NCI-H2227 treated with DMSO at 0.1 percent for 48 hours (cell line): ENCODE measurements at regions not wholly inside any gene's neighbourhood (a gene's known extent, or its start where the extent isn't known, plus 50 kb on each side); places are given as distances from the start of the nearest gene placed in this dataset.
"Not testable (repeated sequence)": the region's sequence is repeated elsewhere in the genome, so short reads cannot be mapped to it uniquely, and the experiment has no call there.

Experiments
- DNase-seq: peaks from one replicate; lab custom pipeline; 2025; lab: John Stamatoyannopoulos, UW

DNA sequence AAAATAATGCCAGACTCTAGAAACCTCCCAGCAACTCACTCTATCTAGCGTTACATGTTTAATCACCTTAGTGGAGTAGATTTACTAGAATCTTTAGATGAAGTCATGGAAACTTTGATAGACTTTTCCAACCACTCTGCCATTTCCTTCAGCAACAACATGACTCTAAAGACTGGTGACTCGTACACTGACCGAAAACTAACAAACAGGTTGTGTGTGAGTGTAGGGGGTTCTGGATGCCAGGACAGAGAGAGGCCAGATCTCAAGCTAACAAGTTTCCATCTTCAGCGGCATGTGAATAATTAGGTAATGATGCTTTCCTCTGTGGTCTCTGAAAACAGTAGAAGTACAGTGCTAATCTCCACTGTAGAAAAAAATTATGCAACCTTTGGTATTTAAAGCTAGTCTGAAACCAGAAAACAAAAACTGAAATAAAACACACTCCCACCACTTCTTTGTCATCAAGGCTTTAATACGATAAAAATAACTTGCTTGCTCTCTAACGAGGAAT lies 286.4 kb downstream of the PRDM5 start:
- no peak for DNase-seq

DNA sequence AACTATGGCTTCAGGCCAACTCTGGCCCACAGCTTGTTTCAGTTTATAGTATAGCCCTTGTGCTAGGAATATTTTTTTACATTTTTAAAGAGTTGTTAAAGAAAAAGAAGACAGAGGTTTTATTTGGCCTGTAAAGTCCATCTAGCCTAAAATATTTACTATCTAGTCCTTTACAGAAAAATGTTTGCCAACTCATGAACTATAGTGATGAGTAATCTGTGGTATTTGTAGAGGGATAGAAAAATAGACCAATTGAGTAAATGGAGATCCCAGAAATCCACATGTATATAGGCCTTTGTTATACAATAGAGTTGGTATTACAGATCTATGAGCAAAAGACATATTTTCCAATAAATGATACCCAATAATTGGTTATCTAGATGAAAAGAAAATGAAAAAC lies 288.7 kb downstream of the PRDM5 start:
- DNase-seq: no peak

DNA sequence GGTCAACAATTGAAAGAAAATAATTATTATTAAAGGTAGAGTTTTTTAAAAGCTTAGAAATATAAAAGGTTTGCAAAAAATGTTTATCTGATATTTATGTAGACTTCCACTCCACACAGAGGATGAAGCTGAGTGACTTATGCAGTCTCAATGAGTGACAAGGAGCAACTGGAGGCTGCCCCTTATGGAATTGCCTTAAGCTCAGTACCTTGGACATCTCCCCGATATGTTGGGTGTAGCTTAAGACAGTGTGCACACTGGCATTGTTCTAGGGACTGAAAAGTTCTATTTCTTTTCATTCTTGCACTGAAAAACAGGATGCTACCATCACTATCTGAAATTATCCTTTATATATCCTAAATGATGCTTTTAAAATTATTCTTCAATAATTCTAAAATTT lies 292.1 kb downstream of the PRDM5 start:
- no peak for DNase-seq

DNA sequence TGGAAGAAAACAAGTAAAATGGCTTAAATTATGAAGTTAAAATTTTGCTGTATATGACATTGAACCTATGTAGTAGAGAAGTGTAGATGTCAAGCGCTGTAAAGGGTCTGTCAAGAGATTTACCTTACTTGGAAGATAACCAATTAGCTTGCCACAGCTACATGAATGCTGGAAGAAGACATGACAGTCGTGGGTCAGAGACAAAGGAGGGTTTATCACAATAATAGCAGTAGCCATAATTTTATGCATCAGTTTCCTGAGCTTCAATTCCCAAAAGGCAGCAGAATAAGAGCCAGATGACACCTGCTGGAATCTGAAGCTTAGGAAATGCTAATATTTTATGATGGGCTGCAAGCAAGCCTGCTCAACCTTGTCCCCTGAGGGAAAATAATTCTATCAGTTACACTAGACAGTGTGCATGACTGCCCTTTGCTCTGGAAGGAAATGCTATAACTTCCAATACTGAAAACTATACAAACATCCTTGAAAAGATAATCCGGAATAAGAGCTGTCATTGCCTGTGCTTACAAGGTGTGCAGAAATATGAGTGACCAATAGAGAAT lies 292.9 kb downstream of the PRDM5 start:
- no peak for DNase-seq

DNA sequence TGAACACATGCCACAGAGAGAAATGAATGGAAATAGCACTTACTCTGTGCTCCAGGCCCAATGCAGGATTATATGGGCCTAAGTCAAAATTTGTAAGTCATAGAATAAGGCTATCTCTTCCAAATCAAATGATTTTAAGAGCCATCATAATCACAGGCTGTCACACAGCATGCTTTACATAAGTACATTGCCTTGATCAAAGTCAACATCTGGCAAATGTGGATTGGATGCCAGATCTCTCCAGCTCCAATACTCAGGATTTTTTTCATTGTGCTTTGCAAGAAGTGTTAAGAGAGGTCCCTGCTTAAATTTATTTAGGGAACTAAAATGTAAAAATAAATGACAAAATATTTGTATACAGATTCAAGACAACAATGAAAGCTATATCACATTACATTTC lies 299.9 kb downstream of the PRDM5 start:
- DNase-seq: no peak

DNA sequence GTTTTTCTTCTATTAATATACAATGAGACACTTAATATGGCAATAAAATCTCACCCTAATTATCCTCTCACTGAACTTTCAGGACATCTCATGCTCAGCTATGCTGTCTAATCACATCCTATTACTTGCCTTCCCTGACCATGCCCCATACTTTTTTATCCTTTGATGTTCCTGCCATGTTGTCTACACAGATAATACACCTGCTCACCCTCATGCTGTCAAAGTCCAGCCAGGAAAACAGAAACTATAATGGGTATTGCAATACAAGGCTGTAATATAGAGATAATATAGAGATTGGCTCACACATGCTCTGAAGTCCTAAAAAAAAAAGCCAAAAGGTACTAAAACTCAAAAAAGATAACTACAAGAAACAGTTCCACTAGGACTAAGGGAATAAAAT lies 305.4 kb downstream of the PRDM5 start:
- no peak for DNase-seq

DNA sequence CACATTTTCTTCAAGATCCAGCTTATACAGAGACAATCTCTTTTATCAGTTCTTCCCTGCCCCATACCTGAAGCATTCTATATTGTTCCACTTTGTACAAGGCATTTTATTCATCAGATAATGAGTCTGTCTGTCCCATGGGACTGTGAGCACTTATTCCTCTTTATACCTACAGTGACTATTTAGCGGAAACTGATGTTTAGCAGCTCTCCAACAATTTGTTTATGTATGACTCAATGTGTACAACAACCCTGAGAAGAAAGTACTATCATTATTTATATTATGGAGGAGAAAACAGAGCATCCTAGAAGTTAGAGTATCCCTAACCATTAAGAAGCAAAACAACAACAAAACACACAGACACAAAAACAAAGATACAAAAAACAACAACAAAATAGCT lies 306.5 kb downstream of the PRDM5 start:
- no peak for DNase-seq

DNA sequence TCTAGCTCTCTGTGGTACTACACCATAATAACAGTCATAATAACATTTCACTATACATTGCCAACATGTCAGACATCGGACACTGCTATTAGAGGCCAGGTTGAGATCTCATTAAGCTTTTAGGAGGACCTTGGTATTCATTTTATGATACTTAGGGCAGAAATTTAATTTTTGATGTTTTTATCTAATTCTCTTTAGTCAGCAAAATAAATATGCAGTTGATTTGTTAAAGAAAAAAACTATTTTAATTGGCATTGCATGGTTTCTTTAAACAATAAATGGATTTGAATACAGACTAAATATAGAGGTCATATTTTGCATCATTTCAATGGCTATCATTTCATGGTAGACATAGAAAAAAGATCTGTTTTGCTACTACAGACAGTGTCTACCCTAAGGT lies 308.7 kb downstream of the PRDM5 start:
- DNase-seq: no peak

DNA sequence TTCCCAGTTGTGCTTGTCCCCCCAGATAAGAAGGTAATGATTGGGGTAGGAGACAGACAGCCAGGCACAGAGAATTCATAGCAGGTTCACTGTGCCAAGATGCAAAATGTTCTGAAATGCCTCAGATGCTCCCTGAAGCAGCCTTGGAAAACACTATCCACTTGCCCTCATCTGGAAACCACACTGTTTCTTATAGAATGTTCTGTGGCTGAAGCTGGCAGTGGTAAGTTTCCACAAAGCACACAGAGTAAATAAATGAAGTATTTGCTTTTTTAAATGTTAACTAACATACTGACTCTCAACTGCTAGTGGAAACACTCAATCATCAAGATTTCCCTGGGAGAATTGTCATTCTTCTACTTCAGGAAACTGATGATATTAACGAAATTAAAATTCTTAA lies 311.4 kb downstream of the PRDM5 start:
- DNase-seq: no peak

DNA sequence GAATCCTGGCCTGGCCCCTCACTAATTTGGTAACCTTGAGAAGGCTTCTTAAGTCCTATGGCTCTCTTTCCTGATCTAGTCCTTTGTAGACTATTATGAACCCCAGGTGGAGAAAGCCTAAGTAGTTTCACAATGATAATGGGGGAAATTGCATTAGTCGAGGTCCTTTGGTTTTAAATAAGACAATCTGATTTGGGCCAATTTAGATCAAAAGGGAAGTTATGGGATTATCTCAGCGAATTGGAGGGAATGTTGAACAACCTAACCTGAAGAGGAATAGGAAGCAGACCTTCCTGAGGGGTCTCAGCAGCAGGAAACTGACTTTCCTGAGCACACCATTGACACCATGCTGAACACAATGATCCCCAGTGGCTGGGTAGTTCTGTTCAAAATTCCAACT lies 331.5 kb downstream of the PRDM5 start:
- no peak for DNase-seq

DNA sequence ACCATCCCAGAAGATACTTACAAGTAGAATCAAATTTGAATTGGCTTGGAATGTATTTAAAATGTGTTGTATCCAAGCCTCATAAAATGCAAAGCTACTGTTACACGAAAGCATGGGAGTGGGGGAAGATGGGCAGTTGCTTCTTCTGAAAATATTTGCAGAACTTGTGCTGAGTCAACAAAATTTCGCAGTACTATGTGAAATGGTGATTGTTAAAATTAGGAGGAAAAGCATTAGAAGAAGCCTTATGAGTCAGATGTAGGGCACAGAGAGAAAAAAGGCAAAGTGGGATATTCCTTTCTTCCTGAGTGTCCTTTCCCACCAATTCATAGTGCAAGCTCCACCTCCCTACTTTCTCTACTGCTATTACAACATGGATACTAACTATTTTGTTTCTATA lies 332.7 kb downstream of the PRDM5 start:
- DNase-seq: no peak

DNA sequence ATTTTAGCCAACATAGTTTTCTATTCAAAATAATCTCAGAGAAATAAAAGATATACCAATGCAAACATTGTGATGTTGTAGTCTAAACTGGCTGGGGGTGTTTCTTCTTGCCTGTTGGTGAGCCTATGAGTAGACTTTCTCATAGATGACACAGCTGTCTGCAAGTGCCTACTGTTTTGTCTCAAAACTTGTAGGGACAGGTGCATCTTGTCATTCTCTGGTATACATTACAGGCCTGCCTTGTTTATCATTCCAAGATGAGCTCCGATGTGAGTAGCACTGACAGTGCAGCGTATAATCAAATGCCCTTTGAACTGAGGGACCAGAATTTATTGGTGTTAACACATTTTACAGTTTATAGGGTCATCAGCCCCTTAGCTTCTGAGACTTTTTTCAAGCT lies 353.8 kb downstream of the PRDM5 start:
- DNase-seq: no peak

DNA sequence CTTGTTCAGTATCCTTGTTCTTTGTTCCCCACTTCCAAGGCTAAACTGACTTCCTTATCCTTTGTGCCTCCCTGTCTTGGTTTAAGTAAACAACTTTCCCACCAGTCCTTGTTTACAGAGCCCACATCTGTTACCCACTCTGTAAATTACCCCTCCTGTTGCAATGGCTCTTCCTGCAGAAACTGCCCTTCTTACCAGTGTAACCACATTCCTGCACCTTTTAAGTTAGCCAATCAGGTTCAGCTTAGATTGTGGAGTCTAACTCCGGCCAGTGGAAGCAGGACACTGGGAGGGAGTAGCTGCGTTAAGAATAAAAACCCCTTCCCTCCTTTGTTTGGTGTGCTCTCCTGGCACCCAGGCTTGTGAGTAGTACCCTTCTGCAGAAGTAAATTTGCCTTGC lies 360.9 kb downstream of the PRDM5 start:
- DNase-seq: no peak

DNA sequence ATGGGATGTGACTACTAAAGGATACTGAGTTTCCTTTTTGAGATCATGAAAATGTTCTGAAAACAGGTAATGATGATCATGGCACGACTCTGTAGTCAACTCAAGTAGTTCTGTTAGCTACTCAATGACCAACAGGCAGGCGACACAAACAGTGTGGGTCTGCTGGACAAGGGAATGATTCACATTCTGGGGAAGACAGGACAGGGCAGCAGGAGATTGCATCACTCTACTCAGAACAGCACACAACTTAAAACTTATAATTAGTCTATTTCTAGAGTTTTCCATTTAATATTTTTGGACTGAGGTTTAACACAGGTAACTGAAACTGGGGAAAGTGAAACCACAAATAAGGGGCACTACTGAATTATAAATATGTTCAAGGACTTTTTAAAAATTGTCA lies 365.2 kb downstream of the PRDM5 start:
- DNase-seq: no peak

DNA sequence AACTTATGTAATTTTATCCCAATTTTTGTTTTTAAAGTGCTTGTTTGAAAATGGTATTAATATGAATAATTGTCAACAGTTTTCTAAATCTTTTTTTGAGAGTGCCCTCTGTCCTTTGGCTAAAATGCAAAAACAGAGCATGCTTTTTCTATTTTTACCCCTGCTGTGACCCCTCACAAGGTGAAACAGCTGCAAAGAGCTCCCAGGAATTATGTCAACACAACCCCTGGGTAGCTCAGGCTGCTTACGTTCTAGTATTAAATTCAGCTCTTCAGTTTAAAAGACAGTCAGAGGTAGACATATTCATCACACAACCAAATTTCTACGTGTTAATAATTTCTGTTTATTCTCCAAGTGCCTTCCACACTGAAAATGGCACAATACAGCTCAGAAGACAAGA lies 367.5 kb downstream of the PRDM5 start:
- no peak for DNase-seq

DNA sequence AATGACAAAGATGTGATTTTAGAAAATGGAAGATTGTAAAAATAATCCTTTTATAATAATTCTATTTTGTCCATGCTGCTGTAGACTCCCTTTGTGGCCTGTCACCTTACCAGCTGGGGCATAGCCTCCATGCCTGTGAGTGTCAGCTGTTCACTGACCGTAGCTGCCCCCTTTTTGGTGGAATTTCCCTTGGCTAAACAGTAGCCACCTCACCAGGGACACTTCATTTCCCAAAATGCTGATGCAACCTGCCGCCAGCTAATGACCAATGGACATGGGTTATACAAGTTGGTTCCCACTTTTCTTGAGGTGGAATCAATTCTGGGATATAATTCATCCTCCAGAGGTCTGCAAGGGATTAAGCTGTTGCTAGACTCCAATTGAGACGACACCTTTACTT lies 368.4 kb downstream of the PRDM5 start:
- no peak for DNase-seq

DNA sequence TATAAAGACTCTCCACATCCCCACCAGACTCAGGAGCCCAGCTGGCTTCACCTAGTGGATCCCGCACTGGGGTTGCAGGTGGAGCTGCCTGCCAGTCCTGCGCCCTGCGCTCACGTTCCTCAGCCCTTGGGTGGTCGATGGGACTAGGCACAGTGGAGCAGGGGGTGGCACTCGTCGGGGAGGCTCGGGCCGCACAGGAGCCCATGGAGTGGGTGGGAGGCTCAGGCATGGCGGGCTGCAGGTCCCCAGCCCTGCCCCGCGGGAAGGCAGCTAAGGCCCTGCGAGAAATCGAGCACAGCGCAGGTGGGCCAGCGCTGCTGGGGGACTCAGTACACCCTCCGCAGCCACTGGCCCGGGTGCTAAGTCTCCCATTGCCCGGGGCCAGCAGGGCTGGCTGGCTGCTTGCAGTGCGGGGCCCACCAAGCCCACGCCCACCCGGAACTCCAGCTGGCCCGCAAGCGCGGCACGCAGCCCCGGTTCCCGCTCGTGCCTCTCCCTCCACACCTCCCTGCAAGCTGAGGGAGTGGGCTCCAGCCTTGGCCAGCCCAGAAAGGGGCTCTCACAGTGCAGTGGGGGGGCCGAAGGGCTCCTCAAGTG lies 371.8 kb downstream of the PRDM5 start:
- not testable (repeated sequence) for DNase-seq

DNA sequence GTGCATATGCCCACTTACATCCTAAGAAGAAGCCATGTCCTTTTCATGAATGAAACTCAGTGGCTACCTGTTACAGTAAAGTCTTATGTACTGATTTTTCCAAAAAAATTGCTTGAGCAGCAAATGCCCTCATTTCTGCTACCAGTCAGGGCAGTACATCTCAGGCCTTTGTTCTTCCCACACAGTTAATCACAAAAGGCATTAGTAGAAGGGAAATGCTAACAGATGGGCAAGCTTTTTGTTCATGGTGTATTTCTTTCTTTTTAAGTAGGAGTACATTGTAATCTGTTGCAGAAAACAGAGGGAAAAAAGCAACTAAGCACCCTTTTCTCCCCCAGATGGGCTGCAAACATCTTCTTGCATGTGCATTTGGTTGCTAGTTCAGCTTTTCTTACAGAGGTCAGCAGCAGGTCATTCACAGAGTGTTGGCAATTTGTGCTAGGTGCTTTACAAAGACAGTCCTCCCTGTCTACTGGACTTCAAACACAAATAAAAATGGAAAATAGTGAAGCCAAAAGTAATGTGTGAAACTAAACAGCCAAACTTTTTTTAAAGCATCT lies 373.4 kb downstream of the PRDM5 start:
- no peak for DNase-seq

DNA sequence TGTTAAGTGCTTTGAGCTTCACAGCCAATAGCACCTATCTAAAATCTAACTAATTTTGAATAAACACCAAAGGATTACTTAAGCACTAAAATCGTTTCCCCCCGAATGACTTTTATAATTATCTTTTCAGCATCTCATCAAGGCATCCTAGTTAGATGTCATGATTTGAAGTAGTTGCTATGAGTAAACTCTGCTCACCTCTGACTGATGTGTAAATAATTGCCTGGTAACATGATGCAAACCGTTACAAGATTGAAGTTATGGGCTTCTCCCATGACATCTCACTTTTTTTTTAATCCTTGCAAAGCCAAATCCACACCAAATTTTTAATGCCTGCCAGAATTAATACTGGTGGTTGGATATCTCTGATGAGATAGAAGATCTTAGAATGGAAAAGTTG lies 377.1 kb downstream of the PRDM5 start:
- DNase-seq: no peak

DNA sequence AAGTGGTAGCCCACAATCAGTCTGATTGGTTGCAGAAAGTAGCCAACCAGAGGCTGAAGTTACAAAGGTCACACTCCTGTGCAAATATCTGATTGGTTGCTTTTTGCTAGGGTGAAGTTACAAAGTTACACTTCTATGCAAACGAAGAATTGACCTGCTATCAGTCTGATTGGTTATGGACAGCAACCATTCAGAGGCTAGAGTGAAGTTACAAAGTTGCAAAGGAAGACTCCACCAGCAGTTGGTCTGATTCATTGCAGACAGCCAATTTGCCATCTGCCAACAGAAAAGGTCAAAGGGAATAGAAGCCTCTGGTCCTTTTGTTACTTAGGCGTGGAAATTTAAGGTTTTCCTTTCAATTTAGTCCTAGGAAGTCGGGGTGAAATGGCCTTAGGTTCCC lies 377.7 kb downstream of the PRDM5 start:
- no peak for DNase-seq

DNA sequence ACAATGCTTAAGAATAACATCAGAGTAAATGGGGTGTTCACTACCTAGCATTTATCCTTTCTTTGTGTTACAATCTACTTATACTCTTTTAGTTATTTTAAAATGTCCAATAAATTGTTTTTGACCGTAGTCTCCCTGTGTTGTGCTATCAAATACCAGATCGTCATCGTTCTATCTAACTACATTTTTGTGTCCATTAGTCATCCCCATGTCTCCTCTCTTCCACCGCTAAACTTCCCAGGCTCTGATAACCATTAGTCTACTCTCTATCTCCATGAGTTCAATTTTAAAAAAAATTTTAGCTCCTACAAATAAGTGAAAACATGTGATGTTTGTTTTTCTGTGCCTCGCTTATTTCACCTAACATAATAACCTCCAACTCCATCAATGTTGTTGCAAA lies 381.9 kb downstream of the PRDM5 start:
- no peak for DNase-seq

DNA sequence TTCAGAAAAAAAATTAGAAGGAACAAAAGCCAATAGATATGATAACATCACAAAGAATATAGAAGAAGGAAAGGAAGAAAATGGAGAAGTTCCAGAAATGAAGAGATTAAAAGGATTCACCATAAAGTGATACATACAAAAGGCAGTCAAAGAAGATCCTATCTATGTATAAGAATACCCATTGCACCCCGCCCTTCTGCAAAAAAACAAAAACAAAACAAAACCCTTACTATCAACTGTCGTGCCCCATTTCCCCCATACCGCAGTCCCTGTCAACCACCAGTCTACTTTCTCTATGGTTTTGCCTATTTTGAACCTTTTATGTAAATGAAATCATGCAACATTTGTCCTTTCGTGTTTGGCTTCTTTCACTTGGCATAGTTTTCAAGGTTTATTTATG lies 385.6 kb downstream of the PRDM5 start:
- no peak for DNase-seq

DNA sequence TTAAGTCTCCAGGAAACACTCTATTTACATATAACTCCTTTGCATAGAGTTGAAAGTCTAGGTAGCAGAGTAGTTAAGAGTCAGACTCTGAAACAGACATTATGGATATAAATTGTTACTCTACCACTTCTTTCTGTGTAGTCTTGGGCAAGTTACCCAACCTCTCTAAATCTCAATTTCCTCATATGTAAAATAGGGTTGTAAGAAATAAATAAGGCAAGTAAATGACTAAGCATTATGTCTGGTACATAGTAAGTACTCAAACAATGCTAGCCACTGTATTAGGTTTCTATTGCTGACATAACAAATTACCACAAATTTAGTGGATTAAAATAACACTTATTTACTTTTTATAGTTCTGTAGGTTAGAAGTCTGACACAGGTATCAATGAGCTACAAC lies 394.1 kb downstream of the PRDM5 start:
- DNase-seq: no peak

DNA sequence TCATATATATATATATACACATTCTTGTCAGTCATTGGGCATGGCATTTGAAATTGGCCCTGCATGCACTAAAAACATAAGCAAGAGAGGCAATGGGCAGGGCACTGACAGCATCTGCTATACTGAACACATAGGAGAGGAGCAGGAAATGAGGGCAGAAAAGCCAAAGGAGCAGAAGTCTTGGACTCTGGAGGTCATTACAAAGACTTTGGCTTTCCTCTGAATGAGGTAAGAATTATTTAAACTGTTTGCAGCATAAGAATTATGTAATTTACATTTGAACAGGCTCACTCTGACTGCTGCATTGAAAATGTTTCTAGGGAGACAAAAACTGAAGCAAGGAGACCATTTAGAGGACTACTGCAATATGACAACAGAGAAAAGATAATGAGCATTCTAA lies 396.5 kb downstream of the PRDM5 start:
- DNase-seq: no peak
